ENCODE measurements at regions not wholly inside any gene's neighbourhood (a gene's known extent, or its start where the extent isn't known, plus 50 kb on each side); places are given as distances from the start of the nearest gene placed in this dataset.

DNA sequence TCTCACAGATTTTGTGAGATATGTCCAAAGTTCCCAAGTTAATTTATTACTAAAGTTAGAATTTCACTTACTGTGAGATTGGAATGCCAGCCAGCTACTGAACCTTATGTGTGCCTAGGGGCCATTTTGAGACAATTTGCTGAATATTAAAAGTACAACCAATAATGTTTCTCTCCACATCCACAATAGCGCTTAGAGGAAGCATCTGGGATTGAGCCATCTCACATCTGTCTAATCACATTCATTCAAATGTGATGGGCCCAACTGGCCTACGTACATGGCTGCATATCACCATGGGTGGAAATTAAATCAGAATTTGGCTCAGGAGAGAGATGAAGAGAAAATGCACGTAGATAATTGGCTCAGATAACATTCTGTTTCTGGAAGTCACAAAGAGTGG is 1294.0 kb downstream of the AACS start:
- no peak overlapping the region for H3K4me2 ChIP-seq (ENCODE audit: insufficient read depth, low read length)
- TF ChIP-seq POLR2AphosphoS5 (IDR thresholded peaks at IDR 0.05; ENCODE audit: insufficient read depth, low read depth, low read length) (no peak), EZH2 (IDR thresholded peaks at IDR 0.05; ENCODE audit: borderline replicate concordance, low read depth, low read length, severe bottlenecking) (no peak), POLR2A (IDR thresholded peaks at IDR 0.05; ENCODE audit: low read depth, low read length) (no peak), MYC (IDR thresholded peaks at IDR 0.05; ENCODE audit: low read depth, low read length) (no peak), GATA2 (IDR thresholded peaks at IDR 0.05; ENCODE audit: insufficient read depth, insufficient read length, low read depth, low read length) (no peak), FOS (IDR thresholded peaks at IDR 0.05; ENCODE audit: borderline replicate concordance, insufficient read depth, low read length) (no peak), JUN (IDR thresholded peaks at IDR 0.05; ENCODE audit: borderline replicate concordance, insufficient read depth, insufficient read length, low read depth) (no peak)
- TF ChIP-seq, protein P1, sequence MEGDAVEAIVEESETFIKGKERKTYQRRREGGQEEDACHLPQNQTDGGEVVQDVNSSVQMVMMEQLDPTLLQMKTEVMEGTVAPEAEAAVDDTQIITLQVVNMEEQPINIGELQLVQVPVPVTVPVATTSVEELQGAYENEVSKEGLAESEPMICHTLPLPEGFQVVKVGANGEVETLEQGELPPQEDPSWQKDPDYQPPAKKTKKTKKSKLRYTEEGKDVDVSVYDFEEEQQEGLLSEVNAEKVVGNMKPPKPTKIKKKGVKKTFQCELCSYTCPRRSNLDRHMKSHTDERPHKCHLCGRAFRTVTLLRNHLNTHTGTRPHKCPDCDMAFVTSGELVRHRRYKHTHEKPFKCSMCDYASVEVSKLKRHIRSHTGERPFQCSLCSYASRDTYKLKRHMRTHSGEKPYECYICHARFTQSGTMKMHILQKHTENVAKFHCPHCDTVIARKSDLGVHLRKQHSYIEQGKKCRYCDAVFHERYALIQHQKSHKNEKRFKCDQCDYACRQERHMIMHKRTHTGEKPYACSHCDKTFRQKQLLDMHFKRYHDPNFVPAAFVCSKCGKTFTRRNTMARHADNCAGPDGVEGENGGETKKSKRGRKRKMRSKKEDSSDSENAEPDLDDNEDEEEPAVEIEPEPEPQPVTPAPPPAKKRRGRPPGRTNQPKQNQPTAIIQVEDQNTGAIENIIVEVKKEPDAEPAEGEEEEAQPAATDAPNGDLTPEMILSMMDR (IDR thresholded peaks at IDR 0.05; ENCODE audit: extremely low read depth in 1 of 2, insufficient read depth in 1 of 2, low read depth in 1 of 2, low read length in 2 of 2): no peak
- TF ChIP-seq, protein P2, sequence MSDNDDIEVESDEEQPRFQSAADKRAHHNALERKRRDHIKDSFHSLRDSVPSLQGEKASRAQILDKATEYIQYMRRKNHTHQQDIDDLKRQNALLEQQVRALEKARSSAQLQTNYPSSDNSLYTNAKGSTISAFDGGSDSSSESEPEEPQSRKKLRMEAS (IDR thresholded peaks at IDR 0.05; ENCODE audit: insufficient read depth, insufficient read length): no peak
- no peaks in the 10 kb centered on the region for H4K20me1 ChIP-seq (replicated peaks; ENCODE audit: control insufficient read depth, extremely low read depth, insufficient read depth, low read length)
- ChIA-PET POLR2A (no interaction called here), CTCF (no interaction called here)
- no peak overlapping the region for H3K27ac ChIP-seq (ENCODE audit: insufficient read depth, low read depth, low read length)
- H3K9ac ChIP-seq (replicated peaks; ENCODE audit: extremely low read depth, insufficient read depth, low read length): no peak overlapping the region
- H2AFZ ChIP-seq (ENCODE audit: low read depth, low read length): no peak overlapping the region
- FAIRE-seq (no peak), DNase-seq (ENCODE audit: low read depth, low spot score) (no peak)
- intact Hi-C loops (cut with micrococcal nuclease): no loop called here
- H3K9me3 ChIP-seq (replicated peaks; ENCODE audit: control insufficient read depth, insufficient read depth, low read length): peaks cover 8% of the 10 kb centered on the region
- no peak overlapping the region for H3K4me3 ChIP-seq (replicated peaks in 1 of 3; ENCODE audit: insufficient read depth in 1 of 3, low read depth in 1 of 3, low read length in 3 of 3)
- H3K27me3 ChIP-seq (ENCODE audit: control insufficient read depth in 2 of 2, insufficient read depth in 2 of 2, low read length in 2 of 2): no peaks in the 10 kb centered on the region
- dilution Hi-C loops (cut with MboI; ENCODE audit: extremely low pct_ligation_motif_present, low sequenced_read_pairs): no loop called here
- no TSS peak for BruUV-seq (replicated peaks)
- no peaks in the 10 kb centered on the region for H3K36me3 ChIP-seq (ENCODE audit: control insufficient read depth in 2 of 2, extremely low read depth in 1 of 2, insufficient read depth in 2 of 2, low read length in 2 of 2)
- H3K9me1 ChIP-seq (replicated peaks; ENCODE audit: control insufficient read depth, extremely low read depth, insufficient read depth, low read length): no peaks in the 10 kb centered on the region
- H3K79me2 ChIP-seq (ENCODE audit: control insufficient read depth, insufficient read depth, low read length): no peaks in the 10 kb centered on the region
- no peaks in the 10 kb centered on the region for H3K4me1 ChIP-seq (ENCODE audit: control insufficient read depth, extremely low read depth, insufficient read depth, low read length)

Measured in endothelial cell of umbilical vein (primary cell).